K562 (cell line): ENCODE measurements at regions not wholly inside any gene's neighbourhood (a gene's known extent, or its start where the extent isn't known, plus 50 kb on each side); places are given as distances from the start of the nearest gene placed in this dataset.

Experiments used
- ATAC-seq: fragments of 200-7000 bp; cut with Tn5 transposase; 3 replicates; pipeline ENCODE4 v1.9.1; 2020; ENCODE audit warnings: moderate library complexity
- BruUV-seq: library from RNA; stranded (reverse); fragments of 400-500 nt; replicated peaks from 2 replicates; lab custom pipeline; 2021; lab: Mats Ljungman, UMichigan
- CTCF ChIA-PET: fragments of 300-600 bp; formaldehyde crosslinking; extraction: SDS; loops from one replicate; lab custom pipeline; 2021; ENCODE audit warnings: low intra/inter-chr PET ratio; lab: Yijun Ruan, JAX
- POLR2A ChIA-PET: fragments of 300-600, 350-650 bp; sonication (Branson Sonifier 250); formaldehyde crosslinking; extraction: SDS; loops from one replicate; lab custom pipeline; 2021; ENCODE audit warnings: antibody characterized with exemption, inconsistent platforms; lab: Yijun Ruan, JAX
- DNase-seq, 4 experiments: peaks; one replicate each; pipeline versions ENCODE4 v3.0.0 to v3.0.0-alpha.2; 2011 to 2018; ENCODE audit warnings: low spot score in 3 of 4, mixed read lengths in 3 of 4; ENCODE audit errors: extremely low read depth in 1 of 4
- FAIRE-seq: peaks from 2 replicates; lab custom pipeline; 2011; peaks lifted over from hg19 to GRCh38; lab: Jason Lieb, UNC
- H2AFZ ChIP-seq: 2 replicates; pipeline ENCODE4 v1.6.0; 2011; ENCODE audit warnings: low read depth, low read length, control low read depth, inconsistent platforms
- H3K27ac ChIP-seq: fragments of 200-600 bp; 3 replicates; pipeline ENCODE4 v1.8.0; 2011; ENCODE audit warnings: low read depth, mild to moderate bottlenecking, control low read depth, inconsistent platforms, low read length, moderate library complexity, mixed read lengths; ENCODE audit errors: extremely low read depth
- H3K27me3 ChIP-seq, 2 experiments: fragments of 300-600 bp in 1 of 2; 2 replicates in 1 of 2; 3 replicates in 1 of 2; pipeline versions ENCODE4 v1.6.0 to v1.8.0; 2011; ENCODE audit warnings: inconsistent platforms in 2 of 2, low read length in 2 of 2, mild to moderate bottlenecking in 1 of 2, mixed read lengths in 1 of 2, moderate library complexity in 1 of 2; ENCODE audit not compliant: control insufficient read depth in 2 of 2, insufficient read depth in 2 of 2
- H3K36me3 ChIP-seq: fragments of 300-600 bp; 3 replicates; pipeline ENCODE4 v1.8.0; 2011; ENCODE audit warnings: mild to moderate bottlenecking, low read length, inconsistent platforms; ENCODE audit not compliant: control insufficient read depth, insufficient read depth
- H3K4me1 ChIP-seq, 2 experiments: fragments of 200-600 bp in 1 of 2; replicated peaks in 1 of 2; 2 replicates in 1 of 2; 3 replicates in 1 of 2; pipeline versions ENCODE4 v1.5.1 to v1.8.0; 2011; ENCODE audit warnings: inconsistent platforms in 2 of 2, low read length in 2 of 2, mild to moderate bottlenecking in 1 of 2, mixed read lengths in 1 of 2, moderate library complexity in 1 of 2; ENCODE audit not compliant: control insufficient read depth in 2 of 2, insufficient read depth in 2 of 2
- H3K4me2 ChIP-seq: 2 replicates; pipeline ENCODE4 v1.6.1; 2011; ENCODE audit warnings: low read length, control low read depth, inconsistent platforms, mixed read lengths; ENCODE audit not compliant: insufficient read depth
- H3K4me3 ChIP-seq: fragments of 200-600 bp; sonication (generic), shearing (Covaris generic); 2 replicates; pipeline ENCODE4 v1.5.1; 2016; ENCODE audit warnings: control low read depth, inconsistent platforms
- H3K79me2 ChIP-seq: fragments of 200-600 bp; 3 replicates; pipeline ENCODE4 v1.8.0; 2011; ENCODE audit warnings: low read length, inconsistent platforms; ENCODE audit not compliant: control insufficient read depth, insufficient read depth
- H3K9ac ChIP-seq, 2 experiments: 2 replicates each; pipeline versions ENCODE4 v1.6.0 to v1.6.1; 2011; ENCODE audit warnings: low read depth in 2 of 2, low read length in 2 of 2, control low read depth in 1 of 2, inconsistent platforms in 1 of 2, mild to moderate bottlenecking in 1 of 2, mixed read lengths in 1 of 2; ENCODE audit not compliant: insufficient read depth in 1 of 2
- H3K9me1 ChIP-seq: one replicate; pipeline ENCODE4 v1.6.0; 2011; ENCODE audit warnings: inconsistent platforms, mild to moderate bottlenecking, low read length, moderate library complexity; ENCODE audit not compliant: control insufficient read depth, insufficient read depth
- H3K9me3 ChIP-seq: replicated peaks from 2 replicates; pipeline ENCODE4 v1.5.1; 2011; ENCODE audit warnings: low read depth, low read length, inconsistent platforms; ENCODE audit not compliant: control insufficient read depth, insufficient read depth
- H4K20me1 ChIP-seq: replicated peaks from 2 replicates; pipeline ENCODE4 v1.6.1; 2011; ENCODE audit warnings: low read length, inconsistent platforms, mixed read lengths; ENCODE audit not compliant: control insufficient read depth, insufficient read depth
- FOXP1 ChIP-seq: sonication (generic); formaldehyde crosslinking; IDR thresholded peaks from 2 replicates; pipeline ENCODE4 v1.8.0; 2022; ENCODE audit warnings: mild to moderate bottlenecking, missing genetic modification reagents
- GTF2A2 ChIP-seq: IDR thresholded peaks from 2 replicates; pipeline ENCODE4 v1.6.1; 2016; ENCODE audit warnings: mild to moderate bottlenecking, missing genetic modification characterization, missing compliant biosample characterization
- MLX ChIP-seq, 2 experiments: fragments of 450-650 bp in 1 of 2; sonication (generic) in 1 of 2; formaldehyde crosslinking; conservative IDR thresholded peaks; 2 replicates each; pipeline versions ENCODE4 v1.4.0 to v1.8.1; 2020 to 2022; ENCODE audit warnings: mild to moderate bottlenecking in 1 of 2, missing genetic modification reagents in 1 of 2
- PRMT5 ChIP-seq: sonication (generic); formaldehyde crosslinking; IDR thresholded peaks from 2 replicates; pipeline ENCODE4 v1.5.0; 2020; ENCODE audit warnings: missing genetic modification reagents
- RBM17 ChIP-seq: fragments of 200-400 bp; formaldehyde crosslinking; IDR thresholded peaks from 2 replicates; pipeline ENCODE4 v1.6.1; 2017; ENCODE audit warnings: low read depth, mild to moderate bottlenecking, low read length, borderline replicate concordance
- RFX7 ChIP-seq: fragments of 250-450 bp; sonication (Bioruptor Pico); IDR thresholded peaks from 2 replicates; pipeline ENCODE4 v1.5.1; 2021; ENCODE audit warnings: mild to moderate bottlenecking
- SMARCB1 ChIP-seq: IDR thresholded peaks from 2 replicates; pipeline ENCODE4 v1.6.1; 2011; ENCODE audit warnings: improper control_type of control experiment, low read depth; ENCODE audit not compliant: insufficient read length
- THAP12 ChIP-seq: fragments of 250-450 bp; sonication (Bioruptor Pico); IDR thresholded peaks from 2 replicates; pipeline ENCODE4 v1.9.0; 2021; ENCODE audit warnings: mild to moderate bottlenecking, inconsistent platforms
- ZNF398 ChIP-seq: fragments of 250-450 bp; sonication (Bioruptor Pico); IDR thresholded peaks from 2 replicates; pipeline ENCODE4 v1.8.0; 2021; ENCODE audit warnings: moderate library complexity, mild to moderate bottlenecking, inconsistent platforms
- ZNF586 ChIP-seq: fragments of 450-650 bp; formaldehyde crosslinking; conservative IDR thresholded peaks from 2 replicates; pipeline ENCODE4 v1.4.0; 2020; ENCODE audit warnings: mild to moderate bottlenecking, moderate library complexity
- ZNF740 ChIP-seq, 3 experiments: fragments of 200-800 bp in 1 of 3; sonication (Bioruptor generic) in 1 of 3; sonication (generic) in 1 of 3; formaldehyde crosslinking in 1 of 3; IDR thresholded peaks; 2 replicates each; pipeline versions ENCODE4 v1.6.1 to v1.8.0; 2016 to 2022; ENCODE audit warnings: mild to moderate bottlenecking in 2 of 3, missing compliant biosample characterization in 2 of 3, missing genetic modification characterization in 2 of 3, missing genetic modification reagents in 1 of 3
- ZNF830 ChIP-seq: fragments of 250-450 bp; sonication (Bioruptor Pico); IDR thresholded peaks from 2 replicates; pipeline ENCODE4 v1.5.0; 2021; ENCODE audit warnings: mild to moderate bottlenecking
- WGBS: fragments of 100-300 bp; shearing (Covaris generic); methylation state at CpG from one replicate; pipeline ENCODE4 v1.1.6; 2016; ENCODE audit warnings: low coverage, mixed read lengths; ENCODE audit not compliant: insufficient coverage; ENCODE audit errors: missing lambda C conversion rate; 5-methylcytosine and 5-hydroxymethylcytosine counted together
- in situ Hi-C: fragments of 300-500 bp; cut with MboI; formaldehyde crosslinking; loops from 4 replicates; pipeline ENCODE4 v1.15.0; 2018; ENCODE audit warnings: inconsistent platforms, mixed read lengths
- intact Hi-C: fragments of 100-400 bp; cut with micrococcal nuclease; formaldehyde crosslinking; loops from 2 replicates; pipeline ENCODE4 v1.14.2; 2022

GRCh38 chr18:39773646-39774045 lies 2181.4 kb upstream of the PIK3C3 start:
- no peaks in the 10 kb centered on the region for H3K27me3 ChIP-seq
- intact Hi-C loops (no loop called here), in situ Hi-C loops (no loop called here)
- H3K9me1 ChIP-seq: no peaks in the 10 kb centered on the region
- WGBS: 0% methylated on average over 2 of the region's 2 CpGs
- POLR2A ChIA-PET: no interaction called here
- no peak for DNase-seq
- TF ChIP-seq FOXP1 (CRISPR knock-in tag) (no peak), ZNF398 (CRISPR knock-in tag) (no peak), PRMT5 (no peak), SMARCB1 (no peak), THAP12 (CRISPR knock-in tag) (no peak), RFX7 (CRISPR knock-in tag) (no peak), RBM17 (no peak), GTF2A2 (tag) (no peak), ZNF830 (no peak), ZNF586 (CRISPR knock-in tag) (no peak), MLX (CRISPR knock-in tag; conservative IDR thresholded peaks at IDR 0.05) (no peak), ZNF740 (CRISPR knock-in tag; IDR thresholded peaks at IDR 0.05) (no peak), ZNF740 (tag; IDR thresholded peaks at IDR 0.05) (no peak)
- H3K4me1 ChIP-seq: no peaks in the 10 kb centered on the region
- BruUV-seq: no TSS peak
- no peak overlapping the region for H3K27ac ChIP-seq
- H3K36me3 ChIP-seq: no peaks in the 10 kb centered on the region
- H2AFZ ChIP-seq: no peak overlapping the region
- no peak for ATAC-seq
- no peak for FAIRE-seq
- H3K4me3 ChIP-seq: no peak overlapping the region
- H4K20me1 ChIP-seq: no peaks in the 10 kb centered on the region
- H3K9me3 ChIP-seq: peaks cover 2% of the 10 kb centered on the region; the same call in 1 of the 2 replicates
- no peak overlapping the region for H3K9ac ChIP-seq
- H3K4me2 ChIP-seq: no peak overlapping the region
- H3K79me2 ChIP-seq: no peaks in the 10 kb centered on the region
- CTCF ChIA-PET: no interaction called here
